K562 (cell line): ENCODE measurements at regions not wholly inside any gene's neighbourhood (a gene's known extent, or its start where the extent isn't known, plus 50 kb on each side); places are given as distances from the start of the nearest gene placed in this dataset.

Source experiments
- ATAC-seq: fragments of 200-7000 bp; cut with Tn5 transposase; 3 replicates; pipeline ENCODE4 v1.9.1; 2020; ENCODE audit warnings: moderate library complexity
- BruUV-seq: library from RNA; stranded (reverse); fragments of 400-500 nt; replicated peaks from 2 replicates; lab custom pipeline; 2021; lab: Mats Ljungman, UMichigan
- CTCF ChIA-PET: fragments of 300-600 bp; formaldehyde crosslinking; extraction: SDS; loops from one replicate; lab custom pipeline; 2021; ENCODE audit warnings: low intra/inter-chr PET ratio; lab: Yijun Ruan, JAX
- POLR2A ChIA-PET: fragments of 300-600, 350-650 bp; sonication (Branson Sonifier 250); formaldehyde crosslinking; extraction: SDS; loops from one replicate; lab custom pipeline; 2021; ENCODE audit warnings: antibody characterized with exemption, inconsistent platforms; lab: Yijun Ruan, JAX
- DNase-seq, 4 experiments: peaks; one replicate each; pipeline versions ENCODE4 v3.0.0 to v3.0.0-alpha.2; 2011 to 2018; ENCODE audit warnings: low spot score in 3 of 4, mixed read lengths in 3 of 4; ENCODE audit errors: extremely low read depth in 1 of 4
- FAIRE-seq: peaks from 2 replicates; lab custom pipeline; 2011; peaks lifted over from hg19 to GRCh38; lab: Jason Lieb, UNC
- H2AFZ ChIP-seq: 2 replicates; pipeline ENCODE4 v1.6.0; 2011; ENCODE audit warnings: low read depth, low read length, control low read depth, inconsistent platforms
- H3K27ac ChIP-seq: fragments of 200-600 bp; 3 replicates; pipeline ENCODE4 v1.8.0; 2011; ENCODE audit warnings: low read depth, mild to moderate bottlenecking, control low read depth, inconsistent platforms, low read length, moderate library complexity, mixed read lengths; ENCODE audit errors: extremely low read depth
- H3K27me3 ChIP-seq, 2 experiments: fragments of 300-600 bp in 1 of 2; 2 replicates in 1 of 2; 3 replicates in 1 of 2; pipeline versions ENCODE4 v1.6.0 to v1.8.0; 2011; ENCODE audit warnings: inconsistent platforms in 2 of 2, low read length in 2 of 2, mild to moderate bottlenecking in 1 of 2, mixed read lengths in 1 of 2, moderate library complexity in 1 of 2; ENCODE audit not compliant: control insufficient read depth in 2 of 2, insufficient read depth in 2 of 2
- H3K36me3 ChIP-seq: fragments of 300-600 bp; 3 replicates; pipeline ENCODE4 v1.8.0; 2011; ENCODE audit warnings: mild to moderate bottlenecking, low read length, inconsistent platforms; ENCODE audit not compliant: control insufficient read depth, insufficient read depth
- H3K4me1 ChIP-seq, 2 experiments: fragments of 200-600 bp in 1 of 2; replicated peaks in 1 of 2; 2 replicates in 1 of 2; 3 replicates in 1 of 2; pipeline versions ENCODE4 v1.5.1 to v1.8.0; 2011; ENCODE audit warnings: inconsistent platforms in 2 of 2, low read length in 2 of 2, mild to moderate bottlenecking in 1 of 2, mixed read lengths in 1 of 2, moderate library complexity in 1 of 2; ENCODE audit not compliant: control insufficient read depth in 2 of 2, insufficient read depth in 2 of 2
- H3K4me2 ChIP-seq: 2 replicates; pipeline ENCODE4 v1.6.1; 2011; ENCODE audit warnings: low read length, control low read depth, inconsistent platforms, mixed read lengths; ENCODE audit not compliant: insufficient read depth
- H3K4me3 ChIP-seq: fragments of 200-600 bp; sonication (generic), shearing (Covaris generic); 2 replicates; pipeline ENCODE4 v1.5.1; 2016; ENCODE audit warnings: control low read depth, inconsistent platforms
- H3K79me2 ChIP-seq: fragments of 200-600 bp; 3 replicates; pipeline ENCODE4 v1.8.0; 2011; ENCODE audit warnings: low read length, inconsistent platforms; ENCODE audit not compliant: control insufficient read depth, insufficient read depth
- H3K9ac ChIP-seq, 2 experiments: 2 replicates each; pipeline versions ENCODE4 v1.6.0 to v1.6.1; 2011; ENCODE audit warnings: low read depth in 2 of 2, low read length in 2 of 2, control low read depth in 1 of 2, inconsistent platforms in 1 of 2, mild to moderate bottlenecking in 1 of 2, mixed read lengths in 1 of 2; ENCODE audit not compliant: insufficient read depth in 1 of 2
- H3K9me1 ChIP-seq: one replicate; pipeline ENCODE4 v1.6.0; 2011; ENCODE audit warnings: inconsistent platforms, mild to moderate bottlenecking, low read length, moderate library complexity; ENCODE audit not compliant: control insufficient read depth, insufficient read depth
- H3K9me3 ChIP-seq: replicated peaks from 2 replicates; pipeline ENCODE4 v1.5.1; 2011; ENCODE audit warnings: low read depth, low read length, inconsistent platforms; ENCODE audit not compliant: control insufficient read depth, insufficient read depth
- H4K20me1 ChIP-seq: replicated peaks from 2 replicates; pipeline ENCODE4 v1.6.1; 2011; ENCODE audit warnings: low read length, inconsistent platforms, mixed read lengths; ENCODE audit not compliant: control insufficient read depth, insufficient read depth
- DNMT1 ChIP-seq: fragments of 450-650 bp; IDR thresholded peaks from 2 replicates; pipeline ENCODE4 v1.6.1; 2016; ENCODE audit warnings: antibody characterized with exemption, mild to moderate bottlenecking
- E2F1 ChIP-seq: sonication (generic); formaldehyde crosslinking; IDR thresholded peaks from 2 replicates; pipeline ENCODE4 v1.8.1; 2023; ENCODE audit warnings: mild to moderate bottlenecking, missing genetic modification reagents, moderate library complexity
- KAT2B ChIP-seq: IDR thresholded peaks from one replicate; pipeline ENCODE4 v1.6.1; 2012; ENCODE audit warnings: low read depth, mild to moderate bottlenecking, control low read depth, inconsistent platforms, low read length, moderate library complexity
- NFXL1 ChIP-seq: fragments of 450-650 bp; formaldehyde crosslinking; IDR thresholded peaks from 2 replicates; pipeline ENCODE4 v1.4.0; 2021; ENCODE audit warnings: mild to moderate bottlenecking
- PCBP1 ChIP-seq: fragments of 200-400 bp; formaldehyde crosslinking; IDR thresholded peaks from 2 replicates; pipeline ENCODE4 v1.6.1; 2018; ENCODE audit warnings: mild to moderate bottlenecking, low read depth, low read length; ENCODE audit not compliant: poor library complexity, severe bottlenecking
- PHF8 ChIP-seq: fragments of 200-600 bp; sonication (generic); IDR thresholded peaks from 2 replicates; pipeline ENCODE4 v1.6.1; 2012; ENCODE audit warnings: mixed run types, mild to moderate bottlenecking, inconsistent platforms, low read length, moderate library complexity, borderline replicate concordance
- PML ChIP-seq: IDR thresholded peaks from 2 replicates; pipeline ENCODE4 v1.6.1; 2012; ENCODE audit warnings: low read length, inconsistent platforms
- SIX5 ChIP-seq, 2 experiments: IDR thresholded peaks; 2 replicates each; pipeline ENCODE4 v1.6.1; 2011; ENCODE audit warnings: low read length in 2 of 2, borderline replicate concordance in 1 of 2, low read depth in 1 of 2, mild to moderate bottlenecking in 1 of 2, moderate library complexity in 1 of 2; ENCODE audit not compliant: insufficient read depth in 1 of 2
- SNRNP70 ChIP-seq: fragments of 200-400 bp; formaldehyde crosslinking; optimal IDR thresholded peaks from 2 replicates; pipeline ENCODE3; 2017; ENCODE audit warnings: low read depth, low read length
- SREBF1 ChIP-seq: fragments of 150-350 bp; IDR thresholded peaks from 2 replicates; pipeline ENCODE4 v1.6.1; 2014; ENCODE audit warnings: antibody characterized with exemption, low read depth, low read length, borderline replicate concordance
- ZBTB49 ChIP-seq: sonication (generic); formaldehyde crosslinking; IDR thresholded peaks from 2 replicates; pipeline ENCODE4 v1.8.0; 2022; ENCODE audit warnings: missing genetic modification reagents, mild to moderate bottlenecking, borderline replicate concordance
- in situ Hi-C: fragments of 300-500 bp; cut with MboI; formaldehyde crosslinking; loops from 4 replicates; pipeline ENCODE4 v1.15.0; 2018; ENCODE audit warnings: inconsistent platforms, mixed read lengths
- intact Hi-C: fragments of 100-400 bp; cut with micrococcal nuclease; formaldehyde crosslinking; loops from 2 replicates; pipeline ENCODE4 v1.14.2; 2022
- TF ChIP-seq, protein P1 (sequence below): fragments of 450-650 bp; formaldehyde crosslinking; IDR thresholded peaks from 2 replicates; pipeline ENCODE4 v1.4.0; 2020; ENCODE audit warnings: mild to moderate bottlenecking, mixed read lengths
- TF ChIP-seq, protein P2 (sequence below): fragments of 250-450 bp; sonication (Bioruptor Pico); IDR thresholded peaks from 2 replicates; pipeline ENCODE4 v1.4.0; 2020; ENCODE audit warnings: mild to moderate bottlenecking

DNA sequence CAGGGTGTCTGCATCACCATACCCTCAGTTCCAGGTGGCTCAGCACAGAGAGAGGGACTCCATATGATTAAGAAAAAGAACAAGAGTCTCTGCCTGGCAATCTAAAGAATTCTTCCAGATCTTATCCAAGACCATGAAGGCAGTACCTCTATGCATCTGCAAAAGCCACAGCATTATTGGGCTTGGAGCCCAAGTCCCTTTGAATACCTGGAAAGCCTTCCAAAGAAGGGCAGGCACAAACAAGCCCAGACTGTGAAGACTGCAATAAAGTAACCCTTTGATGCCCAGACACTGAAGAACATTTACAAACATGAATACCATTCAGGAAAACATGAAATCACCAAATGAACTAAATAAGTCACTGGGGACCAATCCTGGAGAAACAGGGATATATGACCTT is 60.9 kb upstream of the DIPK2A start:
- in situ Hi-C loops: no loop called here
- FAIRE-seq (no peak), ATAC-seq (no peak), DNase-seq (no peak)
- Histone ChIP-seq H3K9me1 (no peaks in the 10 kb centered on the region), H3K9me3 (no peaks in the 10 kb centered on the region), H3K4me3 (no peak overlapping the region), H3K4me1 (no peaks in the 10 kb centered on the region), H3K27me3 (no peaks in the 10 kb centered on the region), H3K36me3 (no peaks in the 10 kb centered on the region), H3K79me2 (no peaks in the 10 kb centered on the region), H3K27ac (no peak overlapping the region), H4K20me1 (no peaks in the 10 kb centered on the region), H2AFZ (no peak overlapping the region), H3K4me2 (no peak overlapping the region), H3K9ac (no peak overlapping the region)
- CTCF ChIA-PET: no interaction called here
- intact Hi-C loops: no loop called here
- BruUV-seq: no TSS peak
- POLR2A ChIA-PET: no interaction called here
- TF ChIP-seq NFXL1 (CRISPR knock-in tag) (no peak), DNMT1 (no peak), SIX5 (IDR thresholded peaks at IDR 0.05; ENCODE audit: borderline replicate concordance in 1 of 2, insufficient read depth in 1 of 2, low read depth in 1 of 2, low read length in 2 of 2) (no peak), KAT2B (no peak), E2F1 (no peak), PCBP1 (no peak), PML (no peak), PHF8 (no peak), SREBF1 (no peak), SNRNP70 (no peak), ZBTB49 (CRISPR knock-in tag) (no peak)
- TF ChIP-seq, protein P1, sequence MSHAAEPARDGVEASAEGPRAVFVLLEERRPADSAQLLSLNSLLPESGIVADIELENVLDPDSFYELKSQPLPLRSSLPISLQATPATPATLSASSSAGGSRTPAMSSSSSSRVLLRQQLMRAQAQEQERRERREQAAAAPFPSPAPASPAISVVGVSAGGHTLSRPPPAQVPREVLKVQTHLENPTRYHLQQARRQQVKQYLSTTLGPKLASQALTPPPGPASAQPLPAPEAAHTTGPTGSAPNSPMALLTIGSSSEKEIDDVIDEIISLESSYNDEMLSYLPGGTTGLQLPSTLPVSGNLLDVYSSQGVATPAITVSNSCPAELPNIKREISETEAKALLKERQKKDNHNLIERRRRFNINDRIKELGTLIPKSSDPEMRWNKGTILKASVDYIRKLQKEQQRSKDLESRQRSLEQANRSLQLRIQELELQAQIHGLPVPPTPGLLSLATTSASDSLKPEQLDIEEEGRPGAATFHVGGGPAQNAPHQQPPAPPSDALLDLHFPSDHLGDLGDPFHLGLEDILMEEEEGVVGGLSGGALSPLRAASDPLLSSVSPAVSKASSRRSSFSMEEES (CRISPR knock-in tag): no peak
- TF ChIP-seq, protein P2, sequence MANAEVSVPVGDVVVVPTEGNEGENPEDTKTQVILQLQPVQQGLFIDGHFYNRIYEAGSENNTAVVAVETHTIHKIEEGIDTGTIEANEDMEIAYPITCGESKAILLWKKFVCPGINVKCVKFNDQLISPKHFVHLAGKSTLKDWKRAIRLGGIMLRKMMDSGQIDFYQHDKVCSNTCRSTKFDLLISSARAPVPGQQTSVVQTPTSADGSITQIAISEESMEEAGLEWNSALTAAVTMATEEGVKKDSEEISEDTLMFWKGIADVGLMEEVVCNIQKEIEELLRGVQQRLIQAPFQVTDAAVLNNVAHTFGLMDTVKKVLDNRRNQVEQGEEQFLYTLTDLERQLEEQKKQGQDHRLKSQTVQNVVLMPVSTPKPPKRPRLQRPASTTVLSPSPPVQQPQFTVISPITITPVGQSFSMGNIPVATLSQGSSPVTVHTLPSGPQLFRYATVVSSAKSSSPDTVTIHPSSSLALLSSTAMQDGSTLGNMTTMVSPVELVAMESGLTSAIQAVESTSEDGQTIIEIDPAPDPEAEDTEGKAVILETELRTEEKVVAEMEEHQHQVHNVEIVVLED: no peak
